ENCODE measurements at regions not wholly inside any gene's neighbourhood (a gene's known extent, or its start where the extent isn't known, plus 50 kb on each side); places are given as distances from the start of the nearest gene placed in this dataset.
A peak's percentile ranks its signal among the peaks of the same experiment; 100 is the strongest.

GRCh38 chr4:14111730-14112181, 484.2 kb upstream of the BOD1L1 start:
- H3K36me3 Mint-ChIP-seq, result no peaks in the 10 kb centered on the region

GRCh38 chr4:14115106-14115505, 487.6 kb upstream of the BOD1L1 start:
- Mint-ChIP-seq H3K4me1 (peaks cover 1 to 16% (median 11%) of the 10 kb centered on the region in 4 donors), H3K4me3 (no peak overlapping the region), H3K36me3 (no peaks in the 10 kb centered on the region), H3K27me3 (peaks cover 6 to 23% (median 13%) of the 10 kb centered on the region in 5 donors), H3K27ac (no peak overlapping the region), H3K9me3 (peaks cover 0 to 9% (median 0%) of the 10 kb centered on the region in 9 donors)
- ATAC-seq (no peak), DNase-seq (no peak)
- POLR2A ChIA-PET, result no interaction called here

More at GRCh38 chr4:14111730-14112181, 484.2 kb upstream of the BOD1L1 start:
- DNase-seq (no peak), ATAC-seq (no peak)
- no peak overlapping the region for H3K27ac Mint-ChIP-seq
- peaks cover 0 to 15% (median 3%) of the 10 kb centered on the region in 9 donors for H3K9me3 Mint-ChIP-seq
- POLR2A ChIA-PET, result no interaction called here
- no peak overlapping the region for H3K4me3 Mint-ChIP-seq
- H3K27me3 Mint-ChIP-seq, result peaks cover 6 to 23% (median 15%) of the 10 kb centered on the region in 5 donors
- peaks cover 0 to 8% (median 3%) of the 10 kb centered on the region in 4 donors for H3K4me1 Mint-ChIP-seq

GRCh38 chr4:14117575-14118238, 490.2 kb upstream of the BOD1L1 start:
- H3K27me3 Mint-ChIP-seq, result peaks cover 5 to 18% (median 10%) of the 10 kb centered on the region in 5 donors
- peak overlapping the region in 1 of 10 donors; percentile 41 for H3K27ac Mint-ChIP-seq
- ATAC-seq (no peak), DNase-seq (peak in 1 of 10 donors; percentile 1)
- H3K9me3 Mint-ChIP-seq, result peaks cover 0 to 9% (median 0%) of the 10 kb centered on the region in 9 donors
- H3K4me1 Mint-ChIP-seq, result peaks cover 1 to 9% (median 8%) of the 10 kb centered on the region in 4 donors
- POLR2A ChIA-PET, result no interaction called here
- no peaks in the 10 kb centered on the region for H3K36me3 Mint-ChIP-seq
- no peak overlapping the region for H3K4me3 Mint-ChIP-seq

- POLR2A ChIA-PET, result no interaction called here
- peaks cover 0 to 21% (median 0%) of the 10 kb centered on the region in 5 donors for H3K27me3 Mint-ChIP-seq
- H3K4me1 Mint-ChIP-seq, result peaks cover 0 to 12% (median 0%) of the 10 kb centered on the region in 4 donors
- no peak overlapping the region for H3K27ac Mint-ChIP-seq
- H3K36me3 Mint-ChIP-seq, result no peaks in the 10 kb centered on the region
- DNase-seq (no peak), ATAC-seq (no peak)
- peaks cover 0 to 3% (median 0%) of the 10 kb centered on the region in 9 donors for H3K9me3 Mint-ChIP-seq
- no peak overlapping the region for H3K4me3 Mint-ChIP-seq
These were observed 497.3 kb upstream of the BOD1L1 start for GRCh38 chr4:14124816-14125215.

GRCh38 chr4:14125375-14126129, 498.0 kb upstream of the BOD1L1 start:
- Mint-ChIP-seq H3K27me3 (peaks cover 0 to 21% (median 0%) of the 10 kb centered on the region in 5 donors), H3K36me3 (no peaks in the 10 kb centered on the region), H3K9me3 (peaks cover 0 to 3% (median 0%) of the 10 kb centered on the region in 9 donors), H3K4me1 (peaks cover 0 to 12% (median 0%) of the 10 kb centered on the region in 4 donors), H3K27ac (peak overlapping the region in 1 of 10 donors; percentile 30), H3K4me3 (no peak overlapping the region)
- ATAC-seq (no peak), DNase-seq (no peak)
- POLR2A ChIA-PET, result no interaction called here

GRCh38 chr4:14130551-14130950, 503.0 kb upstream of the BOD1L1 start:
- POLR2A ChIA-PET, result no interaction called here

GRCh38 chr4:14131335-14131734, 503.8 kb upstream of the BOD1L1 start:
- Mint-ChIP-seq H3K4me3 (no peak overlapping the region), H3K9me3 (peaks cover 0 to 3% (median 0%) of the 10 kb centered on the region in 9 donors), H3K4me1 (no peaks in the 10 kb centered on the region), H3K27ac (no peak overlapping the region), H3K27me3 (peaks cover 0 to 19% (median 0%) of the 10 kb centered on the region in 5 donors), H3K36me3 (no peaks in the 10 kb centered on the region)
- ATAC-seq, result no peak
- POLR2A ChIA-PET, result no interaction called here
- DNase-seq, result no peak

More at GRCh38 chr4:14130551-14130950, 503.0 kb upstream of the BOD1L1 start:
- no peak overlapping the region for H3K4me3 Mint-ChIP-seq
- peaks cover 0 to 1% (median 0%) of the 10 kb centered on the region in 4 donors for H3K4me1 Mint-ChIP-seq
- DNase-seq, result no peak
- H3K9me3 Mint-ChIP-seq, result peaks cover 0 to 3% (median 0%) of the 10 kb centered on the region in 9 donors
- H3K36me3 Mint-ChIP-seq, result no peaks in the 10 kb centered on the region
- no peak overlapping the region for H3K27ac Mint-ChIP-seq
- no peak for ATAC-seq
- H3K27me3 Mint-ChIP-seq, result peaks cover 0 to 19% (median 0%) of the 10 kb centered on the region in 5 donors

- H3K36me3 Mint-ChIP-seq, result no peaks in the 10 kb centered on the region
- H3K27me3 Mint-ChIP-seq, result peaks cover 0 to 18% (median 0%) of the 10 kb centered on the region in 5 donors
- POLR2A ChIA-PET, result no interaction called here
These were observed 504.8 kb upstream of the BOD1L1 start for GRCh38 chr4:14132301-14132700.

GRCh38 chr4:14138106-14138505, 510.6 kb upstream of the BOD1L1 start:
- Mint-ChIP-seq H3K9me3 (peaks cover 0 to 5% (median 0%) of the 10 kb centered on the region in 9 donors), H3K4me1 (no peaks in the 10 kb centered on the region), H3K27ac (peak overlapping the region in 1 of 10 donors; percentile 19), H3K27me3 (peaks cover 0 to 4% (median 0%) of the 10 kb centered on the region in 5 donors), H3K4me3 (no peak overlapping the region), H3K36me3 (no peaks in the 10 kb centered on the region)
- DNase-seq, result no peak
- no peak for ATAC-seq
- POLR2A ChIA-PET, result no interaction called here

More at GRCh38 chr4:14132301-14132700, 504.8 kb upstream of the BOD1L1 start:
- H3K9me3 Mint-ChIP-seq, result peaks cover 0 to 3% (median 0%) of the 10 kb centered on the region in 9 donors
- ATAC-seq (no peak), DNase-seq (no peak)
- H3K4me3 Mint-ChIP-seq, result no peak overlapping the region
- no peak overlapping the region for H3K27ac Mint-ChIP-seq
- no peaks in the 10 kb centered on the region for H3K4me1 Mint-ChIP-seq

GRCh38 chr4:14143892-14144291, 516.4 kb upstream of the BOD1L1 start:
- no peaks in the 10 kb centered on the region for H3K36me3 Mint-ChIP-seq
- no peaks in the 10 kb centered on the region for H3K4me1 Mint-ChIP-seq
- no peaks in the 10 kb centered on the region for H3K27me3 Mint-ChIP-seq
- no peak overlapping the region for H3K4me3 Mint-ChIP-seq
- H3K9me3 Mint-ChIP-seq, result peaks cover 0 to 8% (median 0%) of the 10 kb centered on the region in 9 donors
- no peak overlapping the region for H3K27ac Mint-ChIP-seq
- no peak for ATAC-seq
- POLR2A ChIA-PET, result no interaction called here
- DNase-seq, result no peak

- H3K4me3 Mint-ChIP-seq, result no peak overlapping the region
- no peak for ATAC-seq
- H3K9me3 Mint-ChIP-seq, result peaks cover 0 to 4% (median 0%) of the 10 kb centered on the region in 9 donors
- H3K4me1 Mint-ChIP-seq, result peaks cover 0 to 4% (median 0%) of the 10 kb centered on the region in 4 donors
- no peak overlapping the region for H3K27ac Mint-ChIP-seq
- no peak for DNase-seq
- H3K36me3 Mint-ChIP-seq, result no peaks in the 10 kb centered on the region
- no peaks in the 10 kb centered on the region for H3K27me3 Mint-ChIP-seq
- POLR2A ChIA-PET, result no interaction called here
These were observed 521.9 kb upstream of the BOD1L1 start for GRCh38 chr4:14149176-14150053.

GRCh38 chr4:14151101-14151500, 523.6 kb upstream of the BOD1L1 start:
- no peak for DNase-seq
- Mint-ChIP-seq H3K27me3 (peaks cover 0 to 10% (median 0%) of the 10 kb centered on the region in 5 donors), H3K4me1 (peaks cover 0 to 4% (median 0%) of the 10 kb centered on the region in 4 donors), H3K4me3 (no peak overlapping the region), H3K36me3 (no peaks in the 10 kb centered on the region), H3K27ac (no peak overlapping the region), H3K9me3 (no peaks in the 10 kb centered on the region)
- POLR2A ChIA-PET, result no interaction called here
- no peak for ATAC-seq

Measured in naive thymus-derived CD8-positive, alpha-beta T cell (primary cell).